Gastroesophageal sphincter (tissue), 4 donors: ENCODE measurements at regions not wholly inside any gene's neighbourhood (a gene's known extent, or its start where the extent isn't known, plus 50 kb on each side); places are given as distances from the start of the nearest gene placed in this dataset.

ENCODE experiments used
- ATAC-seq: fragments of 150-250 bp; one replicate; pipeline ENCODE4 v1.9.1; 2016; ENCODE audit warnings: mild to moderate bottlenecking, moderate library complexity
- H3K27ac ChIP-seq, 4 donors: fragments of 200-600 bp; sonication (generic) in 3 of 4; 1 replicate in 3 of 4; 2 replicates in 1 of 4; pipeline ENCODE4 v1.5.1; 2016 to 2019
- H3K27me3 ChIP-seq: fragments of 200-600 bp; sonication (generic); one replicate; pipeline ENCODE4 v1.5.1; 2019
- H3K36me3 ChIP-seq, 2 donors: fragments of 200-600 bp; sonication (generic); one replicate each; pipeline ENCODE4 v1.5.1; 2019; ENCODE audit warnings: control low read depth in 1 of 2
- H3K4me1 ChIP-seq, 3 donors: fragments of 200-600 bp; sonication (generic); 1 replicate in 2 of 3; 2 replicates in 1 of 3; pipeline ENCODE4 v1.5.1; 2016 to 2019; ENCODE audit warnings: control low read depth in 2 of 3
- H3K4me3 ChIP-seq, 2 donors: fragments of 200-600 bp; sonication (generic); one replicate each; pipeline ENCODE4 v1.5.1; 2019; ENCODE audit warnings: mild to moderate bottlenecking in 1 of 2, moderate library complexity in 1 of 2
- H3K9me3 ChIP-seq, 3 donors: fragments of 200-600 bp; sonication (generic); one replicate each; pipeline ENCODE4 v1.5.1; 2017 to 2019; ENCODE audit warnings: control low read depth in 2 of 3
- EP300 ChIP-seq: sonication (generic); formaldehyde crosslinking; IDR thresholded peaks from one replicate; pipeline ENCODE4 v1.6.1; 2017; ENCODE audit warnings: antibody characterized with exemption, mild to moderate bottlenecking
- POLR2A ChIP-seq, 2 donors: fragments of 450-650 bp; IDR thresholded peaks; one replicate each; pipeline ENCODE4 v1.6.1; 2017; ENCODE audit warnings: antibody characterized with exemption in 2 of 2, mild to moderate bottlenecking in 2 of 2, moderate library complexity in 1 of 2
- POLR2AphosphoS5 ChIP-seq: sonication (generic); formaldehyde crosslinking; IDR thresholded peaks from one replicate; pipeline ENCODE4 v1.6.1; 2017; ENCODE audit warnings: antibody characterized with exemption
- WGBS, 2 donors: methylation state at CpG; one replicate each; pipeline ENCODE4 v1.1.5; 2018; ENCODE audit warnings: low coverage in 1 of 2; 5-methylcytosine and 5-hydroxymethylcytosine counted together
- TF ChIP-seq, protein P1 (sequence below), 4 experiments: fragments of 200-600 bp in 2 of 4; fragments of 450-650 bp in 2 of 4; sonication (generic) in 1 of 4; IDR thresholded peaks; one replicate each; pipeline ENCODE4 v1.5.1; 2017 to 2019; ENCODE audit warnings: antibody characterized with exemption in 4 of 4, mild to moderate bottlenecking in 2 of 4, moderate library complexity in 2 of 4

DNA sequence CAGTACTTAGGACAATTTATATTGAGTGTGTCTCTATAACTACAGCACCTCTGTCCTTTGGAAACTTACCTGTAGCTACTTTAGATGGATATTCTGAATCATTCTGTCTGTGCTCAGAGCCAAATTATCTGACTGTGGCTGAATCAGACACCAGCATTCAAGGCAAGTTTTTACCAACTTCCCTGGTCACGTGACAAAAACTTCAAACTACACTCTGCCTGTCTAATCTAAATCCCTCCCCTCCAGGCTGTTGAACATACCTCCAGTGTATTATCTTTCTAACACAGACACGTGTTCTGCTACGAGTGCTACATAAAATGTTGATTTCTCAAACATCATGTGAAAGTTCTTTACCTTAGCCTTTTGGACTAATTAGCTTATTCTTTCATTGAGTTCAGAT lies 641.2 kb upstream of the CPEB2 start:
- Histone ChIP-seq H3K27ac (no peak overlapping the region), H3K9me3 (no peaks in the 10 kb centered on the region), H3K27me3 (no peaks in the 10 kb centered on the region), H3K4me3 (no peak overlapping the region), H3K36me3 (no peaks in the 10 kb centered on the region), H3K4me1 (no peaks in the 10 kb centered on the region)
- no peak for ATAC-seq
- WGBS, 2 donors = 48 to 50% methylated on average over 3 of the region's 3 CpGs
- TF ChIP-seq POLR2AphosphoS5 (no peak), EP300 (no peak), POLR2A (IDR thresholded peaks at IDR 0.05) (no peak)
- TF ChIP-seq, protein P1, sequence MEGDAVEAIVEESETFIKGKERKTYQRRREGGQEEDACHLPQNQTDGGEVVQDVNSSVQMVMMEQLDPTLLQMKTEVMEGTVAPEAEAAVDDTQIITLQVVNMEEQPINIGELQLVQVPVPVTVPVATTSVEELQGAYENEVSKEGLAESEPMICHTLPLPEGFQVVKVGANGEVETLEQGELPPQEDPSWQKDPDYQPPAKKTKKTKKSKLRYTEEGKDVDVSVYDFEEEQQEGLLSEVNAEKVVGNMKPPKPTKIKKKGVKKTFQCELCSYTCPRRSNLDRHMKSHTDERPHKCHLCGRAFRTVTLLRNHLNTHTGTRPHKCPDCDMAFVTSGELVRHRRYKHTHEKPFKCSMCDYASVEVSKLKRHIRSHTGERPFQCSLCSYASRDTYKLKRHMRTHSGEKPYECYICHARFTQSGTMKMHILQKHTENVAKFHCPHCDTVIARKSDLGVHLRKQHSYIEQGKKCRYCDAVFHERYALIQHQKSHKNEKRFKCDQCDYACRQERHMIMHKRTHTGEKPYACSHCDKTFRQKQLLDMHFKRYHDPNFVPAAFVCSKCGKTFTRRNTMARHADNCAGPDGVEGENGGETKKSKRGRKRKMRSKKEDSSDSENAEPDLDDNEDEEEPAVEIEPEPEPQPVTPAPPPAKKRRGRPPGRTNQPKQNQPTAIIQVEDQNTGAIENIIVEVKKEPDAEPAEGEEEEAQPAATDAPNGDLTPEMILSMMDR (IDR thresholded peaks at IDR 0.05) = no peak

DNA sequence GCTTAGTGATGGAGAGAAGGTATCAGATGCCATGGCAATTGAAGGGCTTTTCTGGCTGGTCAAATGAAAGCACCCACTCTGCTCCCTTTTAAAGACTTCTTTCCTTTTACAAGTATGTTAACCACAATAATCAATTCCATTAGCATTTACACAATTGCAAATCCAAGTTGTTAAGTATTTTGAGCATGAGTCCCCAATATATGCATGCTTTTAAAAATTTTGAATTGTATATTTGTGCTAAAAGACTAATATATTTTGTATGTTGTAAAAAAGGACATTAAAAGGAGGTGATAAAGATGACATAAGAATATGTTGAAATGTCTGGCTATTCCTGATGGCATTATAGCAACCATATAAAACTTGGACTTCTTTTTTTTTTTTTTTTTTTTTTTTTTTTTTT lies 639.9 kb upstream of the CPEB2 start:
- H3K4me3 ChIP-seq = no peak overlapping the region
- H3K27ac ChIP-seq = no peak overlapping the region
- TF ChIP-seq POLR2AphosphoS5 (no peak), POLR2A (IDR thresholded peaks at IDR 0.05) (no peak), EP300 (no peak)
- TF ChIP-seq, protein P1 (IDR thresholded peaks at IDR 0.05) = no peak
- no peak for ATAC-seq
- H3K9me3 ChIP-seq = no peaks in the 10 kb centered on the region
- no peaks in the 10 kb centered on the region for H3K4me1 ChIP-seq
- H3K27me3 ChIP-seq = no peaks in the 10 kb centered on the region
- no peaks in the 10 kb centered on the region for H3K36me3 ChIP-seq

DNA sequence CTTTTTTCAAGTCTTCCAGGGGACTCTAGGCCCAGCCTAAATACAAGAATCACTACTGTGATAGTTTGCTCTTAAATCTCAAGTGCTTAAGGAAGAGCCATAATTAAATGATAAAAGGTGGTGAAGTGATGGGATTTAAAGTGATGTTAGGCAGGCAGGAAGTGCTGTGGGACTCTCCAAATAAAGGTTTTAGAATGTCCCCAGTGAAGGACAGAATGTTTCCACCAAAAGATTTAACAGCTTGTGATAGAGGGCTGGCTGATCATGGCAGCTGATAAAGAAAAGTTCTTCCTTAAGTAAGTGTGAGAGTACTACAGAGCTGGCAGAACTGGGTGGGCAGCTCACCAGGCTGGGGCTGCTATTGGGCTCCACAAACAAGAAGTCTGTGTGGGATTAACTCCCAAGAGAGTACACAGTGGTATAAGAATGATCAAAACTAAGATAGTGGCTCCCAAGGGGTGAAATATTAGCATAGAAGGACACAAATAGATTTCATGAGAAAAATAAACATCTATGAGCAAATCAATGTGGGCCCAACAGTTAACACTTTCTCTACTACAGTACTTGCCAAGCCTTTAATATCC lies 637.2 kb upstream of the CPEB2 start:
- no peaks in the 10 kb centered on the region for H3K9me3 ChIP-seq
- TF ChIP-seq EP300 (no peak), POLR2AphosphoS5 (no peak), POLR2A (IDR thresholded peaks at IDR 0.05) (no peak)
- TF ChIP-seq, protein P1 (IDR thresholded peaks at IDR 0.05) = no peak
- H3K4me1 ChIP-seq = no peaks in the 10 kb centered on the region
- no peaks in the 10 kb centered on the region for H3K36me3 ChIP-seq
- no peak for ATAC-seq
- H3K27me3 ChIP-seq = no peaks in the 10 kb centered on the region
- no peak overlapping the region for H3K4me3 ChIP-seq
- H3K27ac ChIP-seq = no peak overlapping the region

DNA sequence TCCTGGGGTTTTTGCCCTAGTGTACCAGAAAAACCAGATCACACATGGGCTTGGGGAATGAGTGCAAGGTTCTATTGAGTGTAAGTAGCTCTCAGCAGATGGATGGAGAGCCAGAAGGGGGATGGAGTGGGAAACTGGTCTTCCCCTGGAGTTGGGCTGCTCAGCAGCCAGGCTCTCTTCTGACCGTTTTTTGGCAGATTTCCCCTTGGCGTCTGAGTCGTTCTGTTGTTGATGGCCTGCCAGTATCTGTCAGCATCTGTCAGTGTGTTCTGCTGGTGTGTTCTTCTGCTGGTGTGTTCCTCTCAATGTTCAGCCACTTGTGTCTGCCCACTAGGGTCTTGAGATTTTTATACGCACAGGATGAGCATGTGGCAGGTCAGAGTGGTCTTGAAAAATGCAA lies 633.9 kb upstream of the CPEB2 start:
- Histone ChIP-seq H3K4me3 (no peak overlapping the region), H3K9me3 (no peaks in the 10 kb centered on the region), H3K27ac (no peak overlapping the region), H3K27me3 (no peaks in the 10 kb centered on the region), H3K4me1 (no peaks in the 10 kb centered on the region), H3K36me3 (no peaks in the 10 kb centered on the region)
- 29 to 38% methylated on average over 1 to 4 of the region's 4 CpGs for WGBS, 2 donors
- ATAC-seq = no peak
- TF ChIP-seq, protein P1 (IDR thresholded peaks at IDR 0.05) = no peak
- TF ChIP-seq EP300 (no peak), POLR2A (IDR thresholded peaks at IDR 0.05) (no peak), POLR2AphosphoS5 (no peak)

DNA sequence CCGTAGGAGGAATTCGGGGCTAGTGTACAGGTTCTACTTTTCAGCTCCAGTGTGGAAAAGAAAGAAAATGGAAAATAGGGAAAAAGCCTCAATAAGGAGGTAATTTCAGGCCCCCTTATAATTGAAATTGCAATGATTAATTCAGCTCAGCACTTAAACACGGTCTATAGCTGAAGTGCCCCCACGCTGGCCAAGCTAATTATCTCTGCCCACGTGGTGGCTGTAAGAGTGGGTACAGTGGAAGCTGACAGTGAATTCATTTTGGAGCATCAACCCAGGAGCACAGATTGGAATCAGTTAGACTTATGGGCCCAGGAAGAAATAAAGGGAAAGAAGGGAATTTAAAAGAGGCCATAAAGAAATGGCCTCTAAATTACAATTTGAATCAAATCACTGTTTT lies 631.1 kb upstream of the CPEB2 start:
- TF ChIP-seq EP300 (no peak), POLR2A (IDR thresholded peaks at IDR 0.05) (no peak), POLR2AphosphoS5 (no peak)
- TF ChIP-seq, protein P1 (IDR thresholded peaks at IDR 0.05) = no peak
- no peak for ATAC-seq
- 73 to 90% methylated on average over 4 to 5 of the region's 5 CpGs for WGBS, 2 donors

More for the DNA sequence above, 631.1 kb upstream of the CPEB2 start:
- Histone ChIP-seq H3K36me3 (no peaks in the 10 kb centered on the region), H3K4me3 (no peak overlapping the region), H3K9me3 (no peaks in the 10 kb centered on the region), H3K4me1 (no peaks in the 10 kb centered on the region), H3K27ac (no peak overlapping the region), H3K27me3 (no peaks in the 10 kb centered on the region)
